Activated CD8-positive, alpha-beta memory T cell treated with anti-CD3 and anti-CD28 coated beads, Interleukin-2, amount 10 ng/mL, durations not matched to agents 7 days and 5 days (primary cell): ENCODE measurements at regions not wholly inside any gene's neighbourhood (a gene's known extent, or its start where the extent isn't known, plus 50 kb on each side); places are given as distances from the start of the nearest gene placed in this dataset.
A peak's percentile ranks its signal among the peaks of the same experiment; 100 is the strongest.
"Not testable (repeated sequence)": the region's sequence is repeated elsewhere in the genome, so short reads cannot be mapped to it uniquely, and the experiment has no call there.

Source experiments
- ATAC-seq: fragments of 150-1000 bp; cut with Tn5 transposase; one replicate; pipeline ENCODE4 v1.10.0; 2021; ENCODE audit warnings: moderate library complexity
- CTCF ChIA-PET: fragments of 350-600 bp; sonication (Branson Sonifier 250); formaldehyde crosslinking; loops from one replicate; lab custom pipeline; 2021; ENCODE audit warnings: antibody characterized with exemption; lab: Charles Lee
- DNase-seq: peaks from one replicate; pipeline ENCODE4 v3.0.0-alpha.2; 2020
- H3K27ac Mint-ChIP-seq: one replicate; pipeline ENCODE4 v1.8.0; 2021; ENCODE audit warnings: mild to moderate bottlenecking, mixed read lengths
- H3K27me3 Mint-ChIP-seq: one replicate; pipeline ENCODE4 v1.8.0; 2021; ENCODE audit warnings: mixed read lengths
- H3K36me3 Mint-ChIP-seq: one replicate; pipeline ENCODE4 v1.8.0; 2021; ENCODE audit warnings: mild to moderate bottlenecking, mixed read lengths
- H3K4me1 Mint-ChIP-seq: one replicate; pipeline ENCODE4 v1.8.0; 2021; ENCODE audit warnings: mixed read lengths
- H3K4me3 Mint-ChIP-seq: one replicate; pipeline ENCODE4 v1.8.0; 2021; ENCODE audit warnings: mild to moderate bottlenecking, moderate library complexity, mixed read lengths
- H3K9me3 Mint-ChIP-seq: one replicate; pipeline ENCODE4 v1.8.0; 2022; ENCODE audit warnings: low read depth, mixed read lengths

- Mint-ChIP-seq H3K36me3 (no peaks in the 10 kb centered on the region), H3K4me1 (no peaks in the 10 kb centered on the region), H3K27ac (no peak overlapping the region), H3K9me3 (no peaks in the 10 kb centered on the region), H3K4me3 (no peak overlapping the region), H3K27me3 (peaks cover 31% of the 10 kb centered on the region)
- CTCF ChIA-PET = no interaction called here
- no peak for DNase-seq
- ATAC-seq = no peak
These were observed 115.9 kb upstream of the CACUL1 start for GRCh38 chr10:118870467-118871243.

GRCh38 chr10:118871244-118871865 is 116.6 kb upstream of the CACUL1 start:
- Mint-ChIP-seq H3K4me3 (no peak overlapping the region), H3K27ac (no peak overlapping the region), H3K36me3 (no peaks in the 10 kb centered on the region), H3K27me3 (peaks cover 28% of the 10 kb centered on the region), H3K9me3 (no peaks in the 10 kb centered on the region), H3K4me1 (no peaks in the 10 kb centered on the region)
- DNase-seq (no peak), ATAC-seq (no peak)
- CTCF ChIA-PET = no interaction called here

GRCh38 chr10:118873091-118873737 is 118.4 kb upstream of the CACUL1 start:
- Mint-ChIP-seq H3K4me1 (no peaks in the 10 kb centered on the region), H3K4me3 (no peak overlapping the region), H3K36me3 (no peaks in the 10 kb centered on the region), H3K9me3 (no peaks in the 10 kb centered on the region), H3K27me3 (peaks cover 28% of the 10 kb centered on the region), H3K27ac (no peak overlapping the region)
- no peak for DNase-seq
- no peak for ATAC-seq
- CTCF ChIA-PET = no interaction called here

DNA sequence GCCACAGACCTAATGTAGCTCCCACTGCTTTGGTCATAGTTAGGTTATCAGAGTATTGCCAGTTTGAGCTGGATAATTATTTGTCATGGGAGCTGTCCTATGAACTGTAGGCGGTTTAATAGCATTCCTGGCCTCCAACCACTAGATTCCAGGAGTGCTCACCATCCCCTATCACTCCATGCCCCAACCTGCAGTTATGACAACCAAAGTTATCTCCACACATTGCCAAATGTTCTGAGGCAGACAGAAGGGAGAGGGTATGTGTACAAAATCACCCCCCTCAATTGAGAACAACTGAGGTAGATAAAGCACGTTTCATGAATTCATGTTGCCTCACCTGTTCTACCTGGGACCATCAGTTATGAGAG is 119.0 kb upstream of the CACUL1 start:
- ATAC-seq (no peak), DNase-seq (no peak)
- no peaks in the 10 kb centered on the region for H3K9me3 Mint-ChIP-seq
- H3K27me3 Mint-ChIP-seq = peaks cover 28% of the 10 kb centered on the region
- H3K4me3 Mint-ChIP-seq = no peak overlapping the region
- H3K27ac Mint-ChIP-seq = no peak overlapping the region
- H3K36me3 Mint-ChIP-seq = no peaks in the 10 kb centered on the region
- no peaks in the 10 kb centered on the region for H3K4me1 Mint-ChIP-seq
- CTCF ChIA-PET = no interaction called here

GRCh38 chr10:118874171-118874570 is 119.4 kb upstream of the CACUL1 start:
- H3K27ac Mint-ChIP-seq = no peak overlapping the region
- H3K4me1 Mint-ChIP-seq = no peaks in the 10 kb centered on the region
- H3K4me3 Mint-ChIP-seq = no peak overlapping the region
- H3K27me3 Mint-ChIP-seq = peaks cover 28% of the 10 kb centered on the region
- no peaks in the 10 kb centered on the region for H3K9me3 Mint-ChIP-seq
- H3K36me3 Mint-ChIP-seq = no peaks in the 10 kb centered on the region
- DNase-seq (no peak), ATAC-seq (no peak)
- CTCF ChIA-PET = no interaction called here

DNA sequence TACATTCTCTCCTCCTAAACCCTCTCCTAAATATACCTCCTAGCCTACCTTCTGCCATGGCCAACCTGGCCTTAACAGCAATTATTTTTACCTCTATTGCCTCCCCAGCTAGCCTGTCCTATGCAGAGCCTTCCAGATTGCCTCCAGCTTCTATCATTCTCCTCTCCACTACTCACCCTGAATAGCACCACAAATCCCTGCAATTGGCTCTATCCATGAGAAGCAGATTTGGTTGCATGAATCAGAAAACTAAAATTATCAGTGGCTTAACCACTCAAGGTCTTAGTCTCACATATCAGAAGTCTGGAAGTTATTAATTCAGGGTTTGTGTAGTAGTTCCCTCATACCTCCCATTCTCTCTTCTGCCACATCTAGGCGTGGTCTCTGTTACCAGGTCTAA is 120.3 kb upstream of the CACUL1 start:
- Mint-ChIP-seq H3K9me3 (no peaks in the 10 kb centered on the region), H3K36me3 (no peaks in the 10 kb centered on the region), H3K27me3 (peaks cover 30% of the 10 kb centered on the region), H3K27ac (no peak overlapping the region), H3K4me3 (no peak overlapping the region), H3K4me1 (no peaks in the 10 kb centered on the region)
- no peak for ATAC-seq
- CTCF ChIA-PET = no interaction called here
- no peak for DNase-seq

DNA sequence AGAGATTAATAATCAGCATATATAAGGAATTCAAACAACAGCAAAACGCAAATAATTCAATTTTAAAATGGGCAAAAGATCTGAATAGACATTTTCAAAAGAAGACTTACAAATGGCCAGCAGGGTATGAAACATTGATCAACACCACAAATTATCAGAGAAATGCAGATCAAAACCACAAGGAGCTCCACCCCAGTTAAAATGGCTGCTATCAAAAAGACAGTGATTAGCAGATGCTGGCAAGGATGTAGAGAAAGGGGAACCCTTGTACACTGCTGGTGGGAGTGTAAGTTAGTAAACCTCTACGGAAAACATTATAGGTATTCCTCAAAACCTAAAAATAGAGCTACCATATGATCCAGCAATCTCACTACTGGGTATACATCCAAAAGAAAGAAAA is 128.0 kb upstream of the CACUL1 start:
- H3K36me3 Mint-ChIP-seq = no peaks in the 10 kb centered on the region
- no peak overlapping the region for H3K4me3 Mint-ChIP-seq
- ATAC-seq (no peak), DNase-seq (no peak)
- CTCF ChIA-PET = no interaction called here
- H3K27ac Mint-ChIP-seq = no peak overlapping the region
- no peaks in the 10 kb centered on the region for H3K9me3 Mint-ChIP-seq
- H3K27me3 Mint-ChIP-seq = peaks cover 35% of the 10 kb centered on the region
- no peaks in the 10 kb centered on the region for H3K4me1 Mint-ChIP-seq

DNA sequence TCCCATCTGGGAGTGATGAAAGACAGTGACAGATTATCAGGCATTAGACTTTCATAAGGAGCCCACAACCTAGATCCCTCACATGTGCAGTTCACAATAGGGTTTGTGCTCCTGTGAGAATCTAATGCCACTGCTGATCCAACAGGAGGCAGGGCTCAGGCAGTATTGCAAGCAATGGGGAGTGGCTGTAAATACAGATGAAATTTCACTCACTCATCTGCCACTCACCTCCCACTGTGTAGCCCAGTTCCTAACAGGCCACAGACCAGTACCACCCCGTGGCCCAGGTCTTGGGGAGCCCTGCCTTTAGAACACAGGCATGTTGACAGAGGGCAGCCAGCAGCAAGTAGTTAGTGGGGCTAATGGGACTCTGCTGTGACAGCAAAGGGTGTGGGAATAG is 137.3 kb upstream of the NANOS1 start:
- no peak for ATAC-seq

GRCh38 chr10:118894891-118895290 is 134.6 kb upstream of the NANOS1 start:
- H3K4me1 Mint-ChIP-seq, H3K27me3 Mint-ChIP-seq, H3K9me3 Mint-ChIP-seq, ATAC-seq, H3K27ac Mint-ChIP-seq, H3K4me3 Mint-ChIP-seq, CTCF ChIA-PET, H3K36me3 Mint-ChIP-seq: not testable (repeated sequence)
- peak; percentile 14 for DNase-seq

More for the DNA sequence above, 137.3 kb upstream of the NANOS1 start:
- no peaks in the 10 kb centered on the region for H3K36me3 Mint-ChIP-seq
- no peaks in the 10 kb centered on the region for H3K4me1 Mint-ChIP-seq
- H3K4me3 Mint-ChIP-seq = no peak overlapping the region
- peaks cover 5% of the 10 kb centered on the region for H3K27me3 Mint-ChIP-seq
- CTCF ChIA-PET = no interaction called here
- DNase-seq = no peak
- H3K27ac Mint-ChIP-seq = no peak overlapping the region
- H3K9me3 Mint-ChIP-seq = peaks cover 3% of the 10 kb centered on the region

- Mint-ChIP-seq H3K4me1 (no peaks in the 10 kb centered on the region), H3K27me3 (peaks cover 17% of the 10 kb centered on the region), H3K36me3 (no peaks in the 10 kb centered on the region), H3K27ac (no peak overlapping the region), H3K9me3 (no peaks in the 10 kb centered on the region), H3K4me3 (no peak overlapping the region)
- DNase-seq (peak; percentile 7), ATAC-seq (no peak)
- CTCF ChIA-PET = no interaction called here
These were observed 128.9 kb upstream of the NANOS1 start for GRCh38 chr10:118900617-118901016.

GRCh38 chr10:118901380-118901779 is 128.1 kb upstream of the NANOS1 start:
- H3K9me3 Mint-ChIP-seq = no peaks in the 10 kb centered on the region
- H3K4me3 Mint-ChIP-seq = no peak overlapping the region
- no peaks in the 10 kb centered on the region for H3K36me3 Mint-ChIP-seq
- CTCF ChIA-PET = no interaction called here
- H3K4me1 Mint-ChIP-seq = no peaks in the 10 kb centered on the region
- DNase-seq (no peak), ATAC-seq (no peak)
- peaks cover 17% of the 10 kb centered on the region for H3K27me3 Mint-ChIP-seq
- no peak overlapping the region for H3K27ac Mint-ChIP-seq

GRCh38 chr10:118901906-118902305 is 127.6 kb upstream of the NANOS1 start:
- H3K9me3 Mint-ChIP-seq = no peaks in the 10 kb centered on the region

DNA sequence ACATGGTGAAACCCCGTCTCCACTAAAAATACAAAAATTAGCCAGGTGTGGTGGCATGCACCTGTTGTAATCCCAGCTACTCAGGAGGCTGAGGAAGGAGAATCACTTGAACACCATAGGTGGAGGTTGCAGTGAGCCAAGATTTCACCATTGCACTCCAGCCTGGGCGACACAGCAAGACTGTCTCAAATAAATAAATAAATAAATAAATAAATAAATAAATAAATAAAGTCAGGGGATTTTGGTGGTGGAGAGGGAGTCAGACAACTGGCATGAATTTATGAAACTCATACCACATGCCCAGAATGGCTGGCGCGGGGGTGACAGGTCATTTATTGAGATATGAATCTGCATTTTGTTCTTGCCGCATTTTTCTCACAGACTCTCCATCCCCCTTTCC is 126.9 kb upstream of the NANOS1 start:
- CTCF ChIA-PET, H3K27ac Mint-ChIP-seq, H3K36me3 Mint-ChIP-seq, H3K4me3 Mint-ChIP-seq, ATAC-seq, H3K4me1 Mint-ChIP-seq, H3K9me3 Mint-ChIP-seq: not testable (repeated sequence)
- H3K27me3 Mint-ChIP-seq = peaks cover 17% of the 10 kb centered on the region
- peak; percentile 2 for DNase-seq

More at GRCh38 chr10:118901906-118902305, 127.6 kb upstream of the NANOS1 start:
- Mint-ChIP-seq H3K4me1 (no peaks in the 10 kb centered on the region), H3K27me3 (peaks cover 17% of the 10 kb centered on the region), H3K4me3 (no peak overlapping the region), H3K36me3 (no peaks in the 10 kb centered on the region), H3K27ac (no peak overlapping the region)
- CTCF ChIA-PET = no interaction called here
- ATAC-seq (no peak), DNase-seq (no peak)

GRCh38 chr10:118903251-118903650 is 126.3 kb upstream of the NANOS1 start:
- DNase-seq = no peak
- H3K27ac Mint-ChIP-seq = no peak overlapping the region
- no peak for ATAC-seq
- H3K27me3 Mint-ChIP-seq = peaks cover 17% of the 10 kb centered on the region
- H3K9me3 Mint-ChIP-seq = no peaks in the 10 kb centered on the region
- no peak overlapping the region for H3K4me3 Mint-ChIP-seq
- H3K4me1 Mint-ChIP-seq = no peaks in the 10 kb centered on the region
- no peaks in the 10 kb centered on the region for H3K36me3 Mint-ChIP-seq
- CTCF ChIA-PET = no interaction called here
